ENCODE measurements at regions not wholly inside any gene's neighbourhood (a gene's known extent, or its start where the extent isn't known, plus 50 kb on each side); places are given as distances from the start of the nearest gene placed in this dataset.

DNA sequence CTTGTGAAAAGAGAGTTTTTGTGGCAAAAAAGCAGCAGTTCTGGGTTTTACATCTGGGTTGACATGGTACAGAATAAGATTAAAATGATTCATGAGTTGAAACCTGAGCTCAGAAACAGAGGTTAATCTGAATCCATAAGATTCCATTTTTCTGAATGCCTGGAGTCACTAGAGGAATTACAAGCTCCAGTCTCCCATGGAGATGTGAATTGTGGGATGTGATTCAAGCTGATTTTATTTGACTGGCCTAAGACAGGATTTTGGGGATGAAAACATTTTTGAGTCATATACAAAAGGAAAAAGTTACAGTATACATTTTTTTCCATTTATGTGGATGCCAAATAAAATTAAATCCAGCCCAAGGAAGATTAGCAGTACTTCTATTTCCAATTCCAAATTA lies 161.1 kb downstream of the RBM46 start:
- TF ChIP-seq RAD21 (IDR thresholded peaks at IDR 0.05; ENCODE audit: low read depth): no peak
- TF ChIP-seq ELF1 (IDR thresholded peaks at IDR 0.05; ENCODE audit: borderline replicate concordance, low read depth): no peak
- TF ChIP-seq, protein P1, sequence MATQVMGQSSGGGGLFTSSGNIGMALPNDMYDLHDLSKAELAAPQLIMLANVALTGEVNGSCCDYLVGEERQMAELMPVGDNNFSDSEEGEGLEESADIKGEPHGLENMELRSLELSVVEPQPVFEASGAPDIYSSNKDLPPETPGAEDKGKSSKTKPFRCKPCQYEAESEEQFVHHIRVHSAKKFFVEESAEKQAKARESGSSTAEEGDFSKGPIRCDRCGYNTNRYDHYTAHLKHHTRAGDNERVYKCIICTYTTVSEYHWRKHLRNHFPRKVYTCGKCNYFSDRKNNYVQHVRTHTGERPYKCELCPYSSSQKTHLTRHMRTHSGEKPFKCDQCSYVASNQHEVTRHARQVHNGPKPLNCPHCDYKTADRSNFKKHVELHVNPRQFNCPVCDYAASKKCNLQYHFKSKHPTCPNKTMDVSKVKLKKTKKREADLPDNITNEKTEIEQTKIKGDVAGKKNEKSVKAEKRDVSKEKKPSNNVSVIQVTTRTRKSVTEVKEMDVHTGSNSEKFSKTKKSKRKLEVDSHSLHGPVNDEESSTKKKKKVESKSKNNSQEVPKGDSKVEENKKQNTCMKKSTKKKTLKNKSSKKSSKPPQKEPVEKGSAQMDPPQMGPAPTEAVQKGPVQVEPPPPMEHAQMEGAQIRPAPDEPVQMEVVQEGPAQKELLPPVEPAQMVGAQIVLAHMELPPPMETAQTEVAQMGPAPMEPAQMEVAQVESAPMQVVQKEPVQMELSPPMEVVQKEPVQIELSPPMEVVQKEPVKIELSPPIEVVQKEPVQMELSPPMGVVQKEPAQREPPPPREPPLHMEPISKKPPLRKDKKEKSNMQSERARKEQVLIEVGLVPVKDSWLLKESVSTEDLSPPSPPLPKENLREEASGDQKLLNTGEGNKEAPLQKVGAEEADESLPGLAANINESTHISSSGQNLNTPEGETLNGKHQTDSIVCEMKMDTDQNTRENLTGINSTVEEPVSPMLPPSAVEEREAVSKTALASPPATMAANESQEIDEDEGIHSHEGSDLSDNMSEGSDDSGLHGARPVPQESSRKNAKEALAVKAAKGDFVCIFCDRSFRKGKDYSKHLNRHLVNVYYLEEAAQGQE (IDR thresholded peaks at IDR 0.05; ENCODE audit: low read depth): no peak
- no peak for TF ChIP-seq POLR2AphosphoS5 (IDR thresholded peaks at IDR 0.05; ENCODE audit: low read depth, low read length)
- no peak for TF ChIP-seq EZH2 (IDR thresholded peaks at IDR 0.05)
- no peak for TF ChIP-seq CTCF (IDR thresholded peaks at IDR 0.05 in 2 of 3, conservative IDR thresholded peaks at IDR 0.05 in 1 of 3; ENCODE audit: borderline replicate concordance in 1 of 3, insufficient read depth in 1 of 3, low read depth in 2 of 3, low read length in 2 of 3)
- no peak for TF ChIP-seq SP1 (IDR thresholded peaks at IDR 0.05; ENCODE audit: low read depth)
- no peak for TF ChIP-seq EGR1 (IDR thresholded peaks at IDR 0.05; ENCODE audit: low read depth)
- no peak for TF ChIP-seq ZNF274 (IDR thresholded peaks at IDR 0.05; ENCODE audit: low read depth, low read length)

Measured in HCT116 (cell line).